ENCODE measurements at regions not wholly inside any gene's neighbourhood (a gene's known extent, or its start where the extent isn't known, plus 50 kb on each side); places are given as distances from the start of the nearest gene placed in this dataset.

DNA sequence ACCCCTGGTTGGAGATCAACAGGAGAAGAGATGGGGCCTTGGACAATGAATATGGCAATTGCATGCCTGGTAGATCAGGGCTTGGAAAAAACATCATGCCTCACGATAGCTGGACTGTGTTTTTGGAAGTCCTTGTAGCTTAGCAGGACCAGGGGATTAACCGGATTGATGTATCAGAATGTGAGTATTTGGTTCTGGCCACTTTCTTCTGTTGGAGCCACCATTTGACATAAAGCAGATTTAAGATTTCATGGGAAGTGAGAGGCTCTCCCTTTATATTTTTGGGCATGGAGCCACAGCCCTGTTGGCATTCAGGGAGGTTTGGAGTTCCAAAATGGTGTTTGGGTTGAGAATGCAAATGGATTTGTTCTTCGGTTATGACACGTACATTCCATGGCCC is 424.7 kb upstream of the MAF start:
- no peak for TF ChIP-seq GATA3 (IDR thresholded peaks at IDR 0.05; ENCODE audit: low read depth, low read length)
- TF ChIP-seq GATA2 (IDR thresholded peaks at IDR 0.05; ENCODE audit: low read depth, low read length) = no peak
